ENCODE measurements at regions not wholly inside any gene's neighbourhood (a gene's known extent, or its start where the extent isn't known, plus 50 kb on each side); places are given as distances from the start of the nearest gene placed in this dataset.

- TF ChIP-seq POU5F1 (IDR thresholded peaks at IDR 0.05; ENCODE audit: low read depth, low read length) (no peak), EZH2 (IDR thresholded peaks at IDR 0.05; ENCODE audit: low read depth, low read length, severe bottlenecking) (no peak)
- TF ChIP-seq, protein P1, sequence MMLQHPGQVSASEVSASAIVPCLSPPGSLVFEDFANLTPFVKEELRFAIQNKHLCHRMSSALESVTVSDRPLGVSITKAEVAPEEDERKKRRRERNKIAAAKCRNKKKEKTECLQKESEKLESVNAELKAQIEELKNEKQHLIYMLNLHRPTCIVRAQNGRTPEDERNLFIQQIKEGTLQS (IDR thresholded peaks at IDR 0.05; ENCODE audit: insufficient read depth, low read depth, low read length) = no peak
Measured at GRCh38 chr18:67133669-67134068, 382.9 kb downstream of the DSEL start (continued).

All from H1 (cell line).